ENCODE measurements at regions not wholly inside any gene's neighbourhood (a gene's known extent, or its start where the extent isn't known, plus 50 kb on each side); places are given as distances from the start of the nearest gene placed in this dataset.

- no peak for DNase-seq (ENCODE audit: low spot score)
Measured at GRCh38 chr5:68379275-68380036, 163.9 kb downstream of the PIK3R1 start.

GRCh38 chr5:68380078-68380477 lies 164.5 kb downstream of the PIK3R1 start:
- DNase-seq (ENCODE audit: low spot score) = no peak

GRCh38 chr5:68381060-68381459 lies 165.5 kb downstream of the PIK3R1 start:
- DNase-seq (ENCODE audit: low spot score) = no peak

DNA sequence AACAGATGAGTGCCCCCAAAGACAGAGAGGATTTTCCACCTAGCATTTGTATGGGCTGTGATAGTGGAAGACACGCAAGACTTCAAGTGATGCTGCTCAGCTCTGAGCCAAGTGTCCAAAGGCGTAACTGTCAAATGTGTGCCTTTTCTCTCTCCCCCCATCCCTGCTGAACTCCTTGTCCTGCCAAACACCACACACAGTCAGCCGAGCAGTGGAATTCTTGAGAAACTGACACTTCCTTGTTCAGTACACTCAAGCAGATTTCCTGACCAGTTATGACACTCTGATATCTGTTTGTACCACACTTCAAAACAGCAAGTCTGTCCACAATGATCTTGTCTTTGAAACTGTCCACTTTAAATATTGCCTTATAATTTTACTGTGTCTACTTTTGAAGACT lies 166.4 kb downstream of the PIK3R1 start:
- no peak for DNase-seq (ENCODE audit: low spot score)

GRCh38 chr5:68382640-68383039 lies 167.1 kb downstream of the PIK3R1 start:
- no peak for DNase-seq (ENCODE audit: low spot score)

DNA sequence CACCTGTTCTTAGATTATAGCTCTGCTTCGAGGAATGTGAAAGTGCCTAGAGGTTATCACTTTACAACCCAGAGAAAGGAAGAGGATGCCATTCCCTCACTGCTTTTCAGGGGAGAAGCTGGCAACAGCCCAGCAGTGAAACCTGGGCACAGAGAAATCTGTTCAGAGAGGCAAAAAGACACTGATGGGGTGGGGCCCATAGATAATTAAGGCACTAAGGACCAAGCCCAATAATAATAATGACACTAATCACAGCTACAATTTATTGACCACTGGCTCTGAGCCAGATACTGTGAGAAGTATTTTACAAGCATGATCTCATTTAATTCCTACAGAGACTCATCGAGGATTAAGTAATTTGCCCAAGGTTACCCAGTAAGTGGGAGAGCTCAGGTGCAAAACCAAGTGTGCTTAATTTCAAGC lies 168.3 kb downstream of the PIK3R1 start:
- no peak for DNase-seq (ENCODE audit: low spot score)

- DNase-seq (ENCODE audit: low spot score) = no peak
Measured at GRCh38 chr5:68384936-68385594, 169.5 kb downstream of the PIK3R1 start.

GRCh38 chr5:68385936-68386335 lies 170.4 kb downstream of the PIK3R1 start:
- DNase-seq (ENCODE audit: low spot score) = no peak

DNA sequence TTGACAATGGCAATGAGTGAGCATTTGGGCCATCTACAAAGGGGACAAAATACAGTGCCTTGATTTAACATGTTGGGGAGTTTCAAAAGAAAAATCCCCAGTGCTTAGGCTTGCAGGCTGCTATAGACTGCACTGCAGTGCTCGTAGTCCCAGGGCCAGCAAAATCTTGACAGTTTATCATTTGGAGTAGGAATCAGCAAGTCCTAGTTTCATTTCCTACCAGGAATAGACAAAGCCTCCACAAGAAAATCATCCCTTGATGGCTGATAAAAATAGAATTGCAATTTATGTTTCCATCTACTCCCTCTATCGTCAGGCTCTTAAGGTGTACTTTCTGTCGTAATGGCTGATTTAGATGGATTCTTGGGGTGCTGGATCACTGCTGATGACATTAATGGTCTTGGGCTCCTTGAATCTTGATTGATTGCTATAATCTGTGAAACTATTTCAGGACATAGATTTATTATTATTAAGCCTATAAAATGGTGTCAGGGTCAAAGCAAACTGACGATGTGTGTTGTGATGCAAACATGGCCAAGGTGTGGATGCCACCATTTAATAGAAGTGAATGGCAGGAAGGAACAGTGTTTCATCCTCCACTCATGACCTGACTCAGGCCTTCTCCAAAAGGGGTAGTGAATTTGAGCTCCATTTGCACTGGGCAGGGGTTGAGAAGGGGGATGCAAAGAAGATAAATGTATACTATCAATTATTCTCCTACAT lies 171.7 kb downstream of the PIK3R1 start:
- DNase-seq (ENCODE audit: low spot score) = no peak

GRCh38 chr5:68389618-68390017 lies 174.1 kb downstream of the PIK3R1 start:
- no peak for DNase-seq (ENCODE audit: low spot score)

DNA sequence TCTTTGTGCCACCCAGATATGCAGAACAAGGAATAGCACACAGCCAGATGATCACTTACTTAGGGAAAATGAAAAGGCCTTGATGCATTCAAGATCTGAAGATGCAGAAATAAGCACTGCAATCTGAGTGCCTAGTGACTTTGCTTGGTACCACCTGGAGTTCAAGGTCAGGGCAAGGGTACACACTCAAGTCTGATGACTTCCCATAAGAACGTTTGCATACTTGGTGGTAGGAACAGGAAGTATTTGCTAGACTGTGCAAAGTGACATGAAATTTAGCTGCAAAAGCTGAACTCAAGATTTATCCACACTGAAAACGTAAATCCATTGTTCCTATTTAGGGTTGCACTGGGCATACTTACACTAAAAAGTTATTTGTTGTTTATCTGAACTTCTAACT lies 177.1 kb downstream of the PIK3R1 start:
- DNase-seq (ENCODE audit: low spot score) = no peak

DNA sequence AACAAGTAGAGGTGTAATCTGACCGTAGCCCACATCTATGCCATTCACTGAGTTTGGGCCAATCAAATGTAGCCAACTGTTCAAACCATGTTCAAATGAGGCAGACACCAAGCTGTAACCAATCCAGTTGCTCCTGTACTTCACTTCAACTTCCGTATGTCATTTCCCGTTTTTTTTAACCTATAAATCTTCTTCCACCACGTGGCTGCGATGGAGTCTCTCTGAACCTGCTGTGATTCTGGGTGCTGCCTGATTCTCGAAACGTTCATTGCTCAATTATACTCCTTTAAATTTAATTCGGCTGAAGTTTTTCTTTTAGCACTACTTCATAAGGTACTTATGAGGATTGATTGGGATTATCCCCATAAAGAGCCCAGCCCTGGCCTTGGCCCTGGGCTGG lies 179.7 kb downstream of the PIK3R1 start:
- DNase-seq (ENCODE audit: low spot score) = no peak

DNA sequence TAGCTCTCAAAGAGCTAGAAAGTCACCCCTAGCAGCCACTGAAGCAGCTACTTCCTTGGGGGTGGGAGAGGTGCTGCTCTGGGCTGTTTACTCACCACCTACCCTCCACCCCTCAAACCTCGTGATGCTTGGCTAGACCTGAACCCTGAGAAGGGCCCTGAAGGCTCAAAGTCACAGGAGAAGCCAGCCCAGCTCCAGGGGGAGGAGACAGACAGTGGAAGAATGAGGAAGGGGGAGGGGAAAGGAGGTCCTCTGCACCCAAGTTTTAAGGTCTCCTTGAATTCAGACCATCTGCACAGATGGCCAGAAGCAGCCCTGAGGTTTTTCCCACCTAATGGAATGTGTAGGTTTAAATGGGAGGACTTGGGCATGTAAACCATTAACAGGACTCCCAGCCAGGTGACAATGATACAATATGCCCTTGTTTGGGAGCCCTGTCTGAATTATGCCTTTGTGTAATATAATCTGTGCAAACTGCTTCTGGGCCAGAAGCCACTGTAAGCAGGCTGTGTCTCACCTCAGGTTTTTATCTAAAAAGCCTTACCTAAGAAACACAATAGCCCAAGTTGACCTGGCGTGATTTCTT lies 180.5 kb downstream of the PIK3R1 start:
- no peak for DNase-seq (ENCODE audit: low spot score)

GRCh38 chr5:68396722-68397121 lies 181.2 kb downstream of the PIK3R1 start:
- no peak for DNase-seq (ENCODE audit: low spot score)

DNA sequence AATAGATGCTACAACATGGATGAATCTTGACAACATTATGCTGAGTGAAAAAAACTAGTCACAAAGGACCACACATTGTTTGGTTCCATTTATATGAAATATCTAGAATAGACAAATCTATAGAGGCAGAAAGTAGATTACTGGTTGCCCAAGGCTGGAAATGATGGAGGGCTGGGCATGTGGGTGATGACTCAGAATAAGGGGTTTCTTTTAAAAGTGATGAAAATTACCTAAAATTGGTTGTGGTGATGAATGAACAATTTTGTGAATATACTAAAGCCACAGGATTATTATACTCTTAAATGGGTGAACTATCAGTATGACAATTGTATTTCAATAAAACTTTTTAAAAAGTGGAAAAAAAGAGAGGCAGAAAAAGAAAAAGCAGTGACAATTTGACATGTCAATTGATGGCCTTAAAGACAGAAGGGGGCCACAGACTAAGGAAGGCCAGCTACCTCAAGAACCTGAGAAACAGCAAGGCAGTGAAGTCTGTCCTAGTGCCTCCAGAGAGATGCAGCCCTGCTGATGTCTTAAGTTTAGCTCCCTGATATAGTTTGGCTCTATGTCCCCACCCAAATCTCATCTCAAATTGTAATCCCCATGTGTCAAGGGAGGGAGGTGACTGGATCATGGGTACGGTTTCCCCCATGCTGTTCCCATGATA lies 182.7 kb downstream of the PIK3R1 start:
- DNase-seq (ENCODE audit: low spot score) = no peak

DNA sequence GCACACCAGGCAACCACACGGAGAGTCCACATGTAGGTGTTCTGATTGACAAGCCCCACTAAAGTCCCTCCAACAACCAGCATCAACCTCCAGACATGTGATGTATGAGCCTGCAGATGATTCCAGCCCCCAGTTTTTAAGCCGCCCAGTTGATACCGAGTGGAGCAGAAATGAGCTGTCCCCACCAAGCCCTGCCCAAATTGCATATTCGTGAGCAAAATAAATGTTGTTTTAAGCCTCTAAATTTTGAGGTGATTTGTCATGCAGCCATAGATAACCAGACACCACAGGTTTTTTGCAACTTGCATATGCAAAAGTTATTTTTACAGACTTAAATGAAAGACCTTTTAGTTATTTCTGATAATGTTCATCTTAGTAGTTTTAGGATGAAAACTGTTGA lies 187.7 kb downstream of the PIK3R1 start:
- DNase-seq (ENCODE audit: low spot score) = no peak

DNA sequence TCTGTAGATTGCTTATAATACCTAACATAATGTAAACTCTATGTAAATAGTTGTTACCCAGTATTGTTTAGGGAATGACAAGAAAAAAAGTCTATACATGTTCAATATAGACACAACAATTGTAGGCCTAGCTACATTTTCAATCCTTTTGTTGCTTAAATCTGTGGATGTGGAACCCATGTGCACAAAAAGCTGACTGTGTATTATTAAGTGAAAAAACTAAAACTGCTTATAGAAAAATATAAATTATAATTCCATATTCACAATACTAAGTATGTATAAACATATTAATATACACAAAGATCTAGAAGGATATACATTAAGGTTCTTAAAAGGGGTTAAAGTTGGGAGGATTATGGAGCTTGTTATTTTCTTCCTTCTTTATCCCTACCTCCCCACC lies 188.7 kb downstream of the PIK3R1 start:
- no peak for DNase-seq (ENCODE audit: low spot score)

DNA sequence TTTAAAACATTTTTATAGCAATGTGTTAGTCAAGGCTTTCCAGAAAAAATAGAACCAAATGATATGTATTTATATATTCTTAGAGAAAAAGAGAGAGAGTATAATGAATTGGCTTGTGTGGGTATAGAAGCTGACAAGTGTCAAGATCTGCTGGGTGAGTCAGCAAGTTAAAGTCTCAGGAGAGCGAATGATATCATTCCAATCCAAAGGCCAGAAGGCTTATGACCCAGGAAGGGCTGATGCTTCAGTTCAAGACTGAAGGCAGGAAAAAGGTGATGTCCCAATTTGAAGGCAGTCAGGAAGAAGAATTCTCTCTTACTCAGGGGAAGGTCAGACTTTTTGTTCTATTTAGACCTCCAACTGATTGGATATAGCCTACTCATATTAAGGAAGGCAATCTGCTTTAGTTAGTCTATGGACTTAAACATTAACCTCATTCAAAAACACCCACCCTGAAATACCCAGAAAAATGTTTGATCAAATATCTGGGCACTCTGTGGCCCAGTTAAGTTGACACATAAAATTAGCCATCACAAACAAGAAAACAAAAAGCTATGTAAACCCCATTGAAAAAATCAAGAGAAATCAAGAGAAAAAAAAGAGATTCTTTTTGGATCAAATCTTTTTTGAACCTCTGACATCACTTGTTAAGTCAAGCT lies 189.6 kb downstream of the PIK3R1 start:
- DNase-seq (ENCODE audit: low spot score) = no peak

DNA sequence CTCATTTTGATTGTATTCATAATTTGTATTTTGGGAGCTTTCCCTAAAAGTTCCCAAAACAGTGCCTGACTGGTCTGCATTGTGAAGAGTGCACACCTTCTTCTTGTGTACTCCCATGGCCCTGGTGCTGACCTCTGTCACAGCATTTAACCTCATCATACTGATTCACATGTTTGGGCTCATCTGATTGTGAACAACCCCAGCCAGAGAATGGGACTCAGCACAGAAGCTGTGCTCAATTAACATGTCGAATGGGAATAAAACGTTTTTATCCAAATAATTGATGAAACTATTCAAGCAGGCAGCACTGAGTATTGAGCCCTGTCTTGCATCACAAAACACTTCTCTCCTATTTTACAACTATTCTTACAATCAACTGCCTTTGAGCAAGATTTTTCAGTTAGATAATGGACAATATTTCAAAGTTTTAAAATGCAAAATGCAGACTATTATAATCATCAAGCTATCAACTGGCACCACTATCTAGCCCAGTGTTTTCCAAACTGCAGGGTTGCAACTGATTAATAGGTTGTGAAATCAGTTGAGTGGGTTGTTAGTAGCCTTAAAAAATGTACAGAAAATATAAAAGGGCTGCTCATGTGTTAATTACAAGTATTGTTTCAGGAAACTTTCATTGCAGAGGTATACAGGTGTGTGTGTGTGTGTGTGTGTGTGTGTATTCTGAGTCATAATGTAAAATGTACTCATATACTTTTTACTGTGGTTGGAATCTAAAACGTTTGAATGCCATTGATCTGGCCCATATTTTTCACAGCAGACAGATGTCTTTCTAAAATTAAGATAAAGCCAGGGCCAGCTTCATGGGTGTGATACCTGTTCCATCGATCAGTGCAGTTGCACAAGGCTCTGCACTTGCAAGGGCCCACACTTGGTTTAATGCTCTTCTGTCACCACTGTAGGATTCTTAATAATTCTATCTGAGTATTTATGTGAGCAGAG lies 190.5 kb downstream of the PIK3R1 start:
- DNase-seq (ENCODE audit: low spot score) = no peak

- DNase-seq (ENCODE audit: low spot score) = peak; percentile 58
Measured at GRCh38 chr5:68406767-68407241, 191.2 kb downstream of the PIK3R1 start.

Data from ecto neural progenitor cell (in vitro differentiated cells).